ENCODE measurements at regions not wholly inside any gene's neighbourhood (a gene's known extent, or its start where the extent isn't known, plus 50 kb on each side); places are given as distances from the start of the nearest gene placed in this dataset.

GRCh38 chr6:69594405-69594804, 202.4 kb downstream of the LMBRD1 start:
- TF ChIP-seq CTCF (conservative IDR thresholded peaks at IDR 0.05) = no peak
- TF ChIP-seq ZFX (IDR thresholded peaks at IDR 0.05) = no peak
